ENCODE measurements at regions not wholly inside any gene's neighbourhood (a gene's known extent, or its start where the extent isn't known, plus 50 kb on each side); places are given as distances from the start of the nearest gene placed in this dataset.
"Not testable (repeated sequence)": the region's sequence is repeated elsewhere in the genome, so short reads cannot be mapped to it uniquely, and the experiment has no call there.

DNA sequence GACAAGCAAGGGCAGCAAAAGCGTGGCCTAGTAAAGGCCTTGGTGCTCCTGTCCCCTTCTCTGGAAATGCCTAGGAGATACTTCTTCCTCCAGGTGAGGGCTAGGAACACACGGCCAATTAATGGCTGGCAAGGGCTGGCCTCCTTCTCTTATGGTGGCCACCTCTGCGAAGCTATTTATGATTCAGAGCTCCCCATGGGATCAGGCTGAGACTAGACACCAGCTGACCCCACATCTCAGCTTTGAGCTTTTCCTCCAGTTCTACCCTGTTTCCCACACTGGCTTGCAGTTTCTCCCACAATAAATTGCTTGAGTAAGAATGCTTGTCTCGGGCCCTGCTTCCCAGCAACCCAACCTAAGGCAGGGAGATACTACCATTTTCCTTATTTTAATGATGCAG, 53.7 kb downstream of the CAMK2N1 start:
- no peak for DNase-seq

DNA sequence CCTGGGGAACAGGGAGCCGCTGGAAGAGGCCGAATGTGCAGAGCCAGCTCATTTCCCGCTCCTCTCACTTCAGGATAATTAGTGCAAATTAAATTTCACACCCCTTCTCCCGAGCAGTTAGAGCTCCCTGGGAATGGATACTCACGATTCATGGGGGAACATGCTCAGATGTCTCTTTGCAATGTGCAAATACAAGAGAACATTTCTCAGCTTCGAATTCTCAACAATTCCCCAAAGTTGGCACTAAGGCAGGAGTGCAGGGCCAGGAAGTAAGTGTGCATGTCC, 54.9 kb downstream of the CAMK2N1 start:
- DNase-seq, result no peak

DNA sequence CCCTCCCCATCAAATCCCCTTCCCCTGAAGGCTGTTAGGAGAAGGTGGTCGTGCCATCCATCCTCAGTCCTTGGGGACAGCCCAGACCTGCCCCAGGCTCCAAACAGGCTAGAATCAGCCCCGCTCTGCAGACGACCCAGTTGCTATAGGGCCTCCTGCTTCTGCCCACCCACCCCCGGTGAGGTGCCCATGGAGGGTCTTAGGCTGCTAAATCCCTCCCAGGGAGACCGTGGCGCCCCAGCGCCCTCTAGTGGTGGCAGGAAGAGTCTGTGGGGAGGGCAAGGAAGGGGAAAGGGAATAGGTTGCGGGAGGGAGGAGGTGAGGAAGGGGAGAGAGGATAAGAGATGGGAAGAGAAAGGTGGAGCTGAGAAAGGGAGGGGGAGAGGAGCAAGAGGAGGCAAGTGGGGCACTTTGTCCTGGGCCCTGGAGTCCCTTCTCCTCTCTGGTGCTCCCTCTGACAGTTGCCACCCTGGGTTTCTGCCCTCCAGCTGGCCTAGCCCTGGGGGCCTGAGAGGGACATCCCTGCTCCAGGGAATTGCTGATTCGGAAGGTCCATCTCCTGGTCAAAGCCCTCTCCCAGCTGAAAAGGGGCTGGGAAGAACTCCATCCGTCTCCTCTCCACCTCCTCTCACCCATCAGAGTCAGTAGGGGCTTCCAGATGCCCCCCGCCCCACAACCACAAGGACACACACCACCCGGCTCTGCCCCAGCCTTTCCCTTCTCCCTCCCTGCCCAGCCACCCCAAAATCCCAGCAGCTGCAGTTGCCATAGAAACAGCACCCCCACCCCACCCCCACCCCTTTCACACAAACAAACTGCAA, 55.4 kb downstream of the CAMK2N1 start:
- peak; percentile 27 for DNase-seq

DNA sequence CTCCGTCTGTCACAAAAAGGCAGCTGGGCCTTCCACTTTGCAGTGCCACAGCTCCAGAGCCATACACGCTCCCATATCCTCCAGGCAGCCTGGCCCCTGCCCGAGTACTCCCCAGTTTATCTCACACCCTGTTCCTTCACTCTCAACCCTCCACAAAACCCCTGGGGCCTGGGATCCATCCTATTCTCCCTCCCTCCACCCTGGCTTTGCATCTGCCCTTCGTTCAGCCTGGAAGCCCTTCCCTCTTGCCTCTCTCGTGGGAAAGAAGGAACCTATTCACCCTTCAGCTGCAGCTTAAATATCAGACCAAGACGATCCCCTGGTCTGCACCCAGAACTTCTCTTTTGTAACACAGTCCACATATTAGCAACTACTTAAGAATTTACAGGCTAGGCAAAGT, 56.7 kb downstream of the CAMK2N1 start:
- DNase-seq, result no peak

DNA sequence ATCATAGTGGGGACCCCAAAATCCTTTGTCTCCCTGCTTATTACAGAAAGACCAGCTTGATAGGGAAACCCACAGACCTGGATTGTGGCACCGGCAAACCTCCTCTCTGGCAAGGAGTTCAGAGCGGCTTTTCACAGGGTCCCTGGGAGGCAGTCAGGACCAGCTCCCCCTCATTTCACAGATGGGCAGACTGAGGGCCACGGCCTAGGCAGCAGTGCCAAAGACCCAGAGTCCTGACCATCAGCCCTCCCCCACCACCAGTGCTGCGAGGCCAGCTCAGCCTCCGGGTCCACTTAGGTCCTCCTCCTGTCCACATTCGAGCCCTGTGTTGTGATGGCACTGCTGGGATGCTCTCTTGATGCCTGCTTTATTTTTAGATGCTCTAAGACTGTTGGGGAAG, 57.2 kb downstream of the CAMK2N1 start:
- DNase-seq, result no peak

DNA sequence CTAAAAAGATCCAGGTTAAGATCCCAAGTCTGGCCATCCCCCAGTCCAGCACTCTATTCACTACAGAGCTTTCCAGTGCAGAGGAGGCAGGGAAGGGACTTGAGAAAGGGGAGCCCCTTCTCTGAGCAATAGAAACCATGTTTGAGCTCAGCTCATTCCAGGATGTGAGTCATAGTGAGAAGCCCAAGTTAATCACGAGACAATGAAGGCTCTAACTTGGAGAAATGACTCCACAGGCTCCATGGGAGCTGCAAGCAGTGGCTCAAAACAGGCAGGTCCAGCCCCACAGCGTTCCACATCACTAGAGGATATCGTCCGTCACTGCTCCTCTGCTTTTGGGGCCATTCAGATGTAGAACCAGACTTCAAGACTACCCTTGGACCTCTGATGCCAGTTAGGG, 59.1 kb downstream of the CAMK2N1 start:
- DNase-seq, result peak; percentile 23

DNA sequence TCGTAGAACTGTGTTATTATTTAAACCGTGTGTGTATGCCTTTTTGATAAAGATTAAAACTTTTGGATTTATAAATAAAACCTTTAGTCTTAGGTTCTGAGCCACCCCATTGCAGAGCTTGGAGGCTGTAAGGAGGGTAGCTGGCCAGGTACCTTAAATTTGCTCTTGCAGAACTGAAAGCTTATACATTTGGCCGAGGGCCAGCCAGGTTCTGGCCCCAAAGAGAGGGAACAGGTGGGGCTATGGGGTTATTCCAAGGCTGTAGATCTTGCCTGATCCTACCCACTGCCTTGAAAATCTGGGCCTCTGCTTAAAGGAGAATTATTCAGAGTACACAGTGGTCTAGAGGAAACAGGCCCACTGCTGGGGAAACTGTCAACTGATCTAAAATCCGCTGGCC, 59.6 kb downstream of the CAMK2N1 start:
- no peak for DNase-seq

DNA sequence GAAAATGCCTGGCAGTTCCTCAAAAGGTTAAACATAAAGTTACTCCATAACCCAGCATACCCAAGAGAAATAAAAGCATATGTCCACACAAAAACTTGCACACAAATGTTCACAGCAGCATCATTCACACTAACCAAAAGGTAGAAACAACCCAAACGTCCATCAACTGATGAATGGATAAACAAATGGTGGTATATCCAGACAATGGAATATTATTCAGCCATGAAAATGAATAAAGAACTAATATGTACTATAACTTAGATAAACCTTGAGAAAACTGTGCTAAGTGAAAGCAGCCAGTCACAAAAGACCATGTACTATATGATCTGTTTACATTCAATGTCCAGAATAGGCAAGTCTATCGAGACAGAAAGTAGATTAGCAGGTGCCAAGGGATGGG, 60.4 kb downstream of the CAMK2N1 start:
- no peak for DNase-seq

DNA sequence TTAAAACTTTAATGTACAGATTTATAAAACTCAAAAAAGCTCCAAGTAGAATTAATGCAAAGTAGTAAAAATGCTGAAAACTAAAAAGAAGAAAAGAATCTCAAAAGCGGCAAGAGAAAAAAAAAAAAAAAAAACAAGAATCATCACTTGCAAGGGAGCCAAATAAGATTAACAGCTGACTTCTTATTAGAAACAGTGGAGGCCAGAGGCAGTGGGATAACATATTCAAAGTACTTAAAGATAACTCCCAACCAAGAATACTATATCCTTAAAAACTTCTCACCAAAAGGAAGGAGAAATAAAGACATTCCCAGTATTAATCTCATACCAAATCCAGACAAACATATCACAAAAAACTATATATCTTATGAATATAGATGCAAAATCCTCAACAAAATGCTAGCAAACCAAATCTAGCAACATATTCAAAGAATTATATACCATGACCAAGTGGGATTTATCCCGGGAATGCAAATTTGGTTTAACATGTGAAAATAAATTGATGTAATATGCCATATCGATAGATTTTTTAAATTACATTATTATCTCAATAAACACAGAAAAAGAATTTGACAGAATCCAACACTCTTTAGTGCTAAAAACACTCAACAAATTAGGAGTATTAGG, 62.7 kb downstream of the CAMK2N1 start:
- DNase-seq, result no peak

DNA sequence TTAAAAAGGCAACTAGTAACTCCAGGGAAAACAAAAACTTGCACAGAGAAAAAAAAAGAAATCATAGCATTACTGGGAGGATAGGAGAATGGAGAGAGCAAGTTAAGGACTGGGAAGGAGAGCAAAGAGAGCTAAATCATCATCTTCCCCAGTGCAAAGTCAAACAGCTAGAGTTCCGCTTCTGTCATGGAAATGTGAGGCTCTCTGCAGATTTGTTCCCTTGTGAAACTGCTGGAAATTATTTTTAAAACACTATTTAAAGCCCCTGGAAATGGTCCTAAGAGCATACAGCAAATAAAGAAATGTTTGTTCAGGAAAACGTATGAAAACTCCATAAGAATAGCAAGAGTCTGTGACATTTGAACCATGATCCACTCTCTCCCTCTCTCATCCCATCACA, 64.6 kb downstream of the CAMK2N1 start:
- no peak for DNase-seq

DNA sequence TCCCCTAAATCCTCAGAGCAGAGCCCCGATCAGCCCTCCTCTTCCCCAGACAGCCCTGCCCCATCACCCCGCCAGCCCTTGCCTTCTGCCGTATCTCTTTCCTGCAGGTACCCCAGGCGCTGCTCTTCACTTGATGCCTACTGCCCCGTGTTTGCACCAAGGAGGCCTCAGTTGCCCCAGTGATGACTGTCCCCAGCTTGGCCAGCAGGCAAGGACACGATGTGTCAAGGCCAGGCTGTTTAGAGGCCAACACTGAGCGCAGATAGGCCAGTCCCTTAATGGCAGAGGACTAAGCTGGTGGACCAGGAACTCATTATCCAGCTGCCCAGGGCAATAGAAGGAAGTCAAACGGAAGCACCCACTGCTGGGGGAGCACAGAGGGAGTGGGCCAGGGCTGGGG, 68.4 kb downstream of the CAMK2N1 start:
- no peak for DNase-seq

DNA sequence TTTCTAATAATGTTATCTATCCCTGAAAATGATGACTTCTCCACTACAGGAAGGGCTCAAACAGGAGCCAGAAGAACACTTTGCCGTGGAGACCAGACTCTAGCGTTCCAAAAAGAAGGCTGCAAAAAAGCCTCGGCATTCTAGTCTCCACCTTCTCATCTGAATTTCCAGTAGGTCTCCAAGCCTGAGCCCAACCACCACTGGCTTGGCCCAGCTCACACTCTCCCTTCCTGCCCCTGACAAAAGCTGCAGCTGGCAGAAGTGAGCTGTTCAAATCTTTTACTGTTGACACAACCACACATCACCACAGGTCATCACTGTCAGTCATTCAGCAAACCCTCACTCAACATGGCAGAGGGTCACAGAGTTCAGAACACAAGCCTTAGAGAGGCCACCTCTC, 69.3 kb downstream of the CAMK2N1 start:
- no peak for DNase-seq

DNA sequence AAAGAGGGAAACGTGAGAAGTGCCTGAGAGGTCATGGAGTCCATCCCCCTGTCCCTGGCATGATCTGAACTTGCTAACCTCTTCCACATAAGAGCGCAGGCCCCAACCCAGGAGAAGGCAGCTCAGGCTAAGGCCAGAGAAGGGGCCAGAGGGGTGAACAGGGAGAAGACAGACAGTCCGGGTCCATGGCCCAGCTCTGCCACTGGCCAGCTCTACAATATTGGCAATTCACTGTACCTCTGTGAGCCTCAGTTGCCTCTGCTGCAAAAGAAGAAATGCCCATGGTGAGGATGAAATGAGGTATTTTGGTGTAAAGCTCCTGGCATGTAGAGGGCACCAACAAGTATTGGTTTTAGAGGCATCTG, 72.3 kb downstream of the CAMK2N1 start:
- DNase-seq, result no peak

DNA sequence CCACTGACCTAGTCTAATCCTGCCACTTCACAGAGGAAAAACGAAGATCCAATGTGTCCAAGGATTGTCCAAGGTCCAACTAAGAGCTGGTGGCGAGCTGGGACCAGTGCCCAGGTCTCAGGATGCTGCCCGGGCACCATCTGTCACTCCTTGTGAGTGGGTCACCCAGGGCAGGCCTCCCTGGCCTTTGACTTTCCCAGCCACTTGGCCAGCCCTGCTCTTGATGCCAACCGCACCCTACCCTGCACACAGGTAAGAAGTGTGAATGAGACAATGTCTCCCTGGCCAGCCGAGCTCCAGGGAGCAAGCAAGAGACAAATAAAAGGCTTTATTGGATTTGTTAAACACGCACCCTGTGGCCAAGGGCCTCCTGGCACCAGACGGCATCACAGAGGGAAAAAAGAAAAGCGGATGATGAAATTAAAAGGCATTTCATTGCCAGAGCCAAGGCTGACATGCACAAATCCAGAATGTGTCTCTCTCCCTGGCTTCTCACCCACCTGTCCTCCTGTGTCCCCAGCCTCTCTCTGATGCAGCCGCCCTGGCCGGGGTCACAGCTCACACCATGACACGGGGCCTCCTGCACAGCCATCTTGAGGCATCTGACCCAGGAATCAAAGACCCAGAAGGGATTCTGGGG, 72.8 kb downstream of the CAMK2N1 start:
- no peak for DNase-seq

DNA sequence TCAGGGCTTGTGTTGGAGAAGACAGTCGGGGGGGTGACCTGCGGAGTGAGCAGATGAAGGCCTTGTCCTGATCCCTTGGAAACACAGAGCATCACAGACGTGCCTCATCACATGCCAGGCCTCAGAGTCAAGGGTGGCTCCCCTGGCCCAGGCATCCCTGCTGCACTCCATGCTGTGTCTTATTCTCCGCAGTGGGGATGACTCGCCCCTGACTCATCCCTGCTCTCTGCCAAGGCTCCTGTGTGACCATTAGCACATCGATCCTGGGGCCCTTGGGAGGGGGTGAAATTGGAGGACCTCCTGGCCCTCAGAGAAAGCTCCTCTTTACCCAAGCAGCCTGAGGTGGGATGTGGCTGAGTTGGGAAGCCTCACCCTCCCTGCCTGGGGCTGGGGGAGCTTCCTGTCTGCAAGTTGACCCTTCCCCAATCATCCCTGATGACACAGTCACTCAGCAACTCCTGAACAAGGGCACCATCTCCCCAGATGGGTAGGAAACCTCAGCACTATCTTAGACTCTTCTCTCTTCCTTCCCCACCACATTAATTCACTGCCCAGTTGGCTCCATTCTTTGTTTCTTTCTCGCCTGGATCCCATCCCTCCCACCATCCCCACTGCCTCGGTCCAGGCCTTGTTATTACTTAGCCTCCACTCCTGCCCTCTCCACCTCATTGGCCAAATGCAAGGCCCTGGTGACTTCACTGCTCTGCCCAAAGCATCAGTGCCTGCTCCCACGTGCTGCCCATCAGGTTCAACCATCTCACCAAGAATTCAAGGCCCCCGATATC, 74.6 kb downstream of the CAMK2N1 start:
- peak; percentile 39 for DNase-seq

DNA sequence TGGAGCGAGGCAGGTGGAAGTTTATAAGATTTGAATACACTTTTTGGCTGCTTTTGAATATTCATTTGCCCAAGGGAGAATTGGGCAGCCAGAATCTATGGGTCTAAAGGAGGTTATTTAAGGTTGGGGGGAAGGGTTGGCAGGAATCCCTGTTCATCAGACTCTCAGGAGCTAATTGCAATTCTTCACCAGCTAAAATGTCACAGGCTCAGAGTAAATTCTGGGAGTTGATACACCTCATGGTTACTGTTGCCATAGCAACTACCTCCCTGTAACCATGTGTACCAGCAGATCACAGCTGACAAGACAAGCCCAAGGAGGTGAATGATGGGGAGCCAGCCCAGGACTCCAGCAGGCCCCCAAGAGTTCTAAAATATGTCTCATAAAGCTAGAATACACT, 75.5 kb downstream of the CAMK2N1 start:
- no peak for DNase-seq

DNA sequence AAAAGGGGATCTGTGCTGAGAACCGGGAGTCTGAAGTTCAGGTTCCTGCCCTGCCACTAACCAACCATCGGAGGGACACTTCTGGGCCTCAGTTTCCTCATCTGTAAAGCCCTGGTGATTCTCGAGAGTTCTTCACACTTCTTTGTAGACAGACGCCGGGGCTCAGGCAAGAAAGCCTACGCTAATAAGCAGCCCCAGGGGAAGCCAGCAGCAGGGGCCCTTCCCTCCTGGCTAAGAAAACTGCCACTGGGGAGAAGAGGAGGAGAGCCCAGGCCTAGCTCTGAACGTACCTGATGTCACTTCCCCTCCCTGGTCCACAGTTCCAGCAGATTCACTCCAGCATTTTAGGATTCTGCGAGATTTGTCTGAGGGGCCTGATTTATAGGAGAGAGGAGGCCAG, 76.0 kb downstream of the CAMK2N1 start:
- DNase-seq, result no peak

DNA sequence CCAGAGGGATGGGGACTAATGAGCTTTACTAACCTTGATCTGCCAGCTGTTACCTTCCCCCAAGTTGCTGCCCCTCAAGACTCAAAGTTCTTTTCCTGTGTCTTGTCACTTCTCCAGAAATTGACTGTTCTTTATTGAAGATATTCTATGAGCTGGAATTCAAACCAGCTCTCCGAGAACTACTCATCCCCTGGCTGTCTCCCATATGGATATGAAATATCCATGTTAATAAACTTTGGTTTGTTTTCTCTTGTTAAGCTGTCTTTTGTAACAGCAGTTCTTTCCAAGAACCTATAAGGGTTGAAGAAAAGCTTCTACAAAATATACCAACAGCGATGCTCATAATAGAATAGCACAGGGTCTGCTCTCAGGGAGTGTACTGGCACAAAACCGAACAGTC, 77.0 kb downstream of the CAMK2N1 start:
- DNase-seq, result no peak

DNA sequence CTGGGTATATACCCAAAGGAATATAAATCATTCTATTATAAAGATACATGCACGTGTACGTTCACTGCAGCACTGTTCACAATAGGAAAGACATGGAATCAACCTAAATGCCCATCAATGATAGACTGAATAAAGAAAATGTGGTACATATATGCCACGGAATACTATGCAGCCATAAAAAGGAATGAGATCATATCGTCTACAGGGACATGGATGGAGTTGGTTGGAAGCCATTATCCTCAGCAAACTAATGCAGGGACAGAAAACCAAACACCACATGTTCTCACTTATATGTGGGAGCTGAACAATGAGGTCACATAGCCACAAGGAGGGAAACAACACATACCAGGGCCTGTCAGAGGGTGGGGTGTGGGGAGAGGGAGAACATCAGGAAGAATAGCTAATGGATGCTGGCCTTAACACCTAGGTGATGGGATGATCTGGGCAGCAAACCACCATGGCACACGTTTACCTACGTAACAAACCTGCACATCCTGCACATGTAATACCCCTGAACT, 77.8 kb downstream of the CAMK2N1 start:
- not testable (repeated sequence) for DNase-seq

DNA sequence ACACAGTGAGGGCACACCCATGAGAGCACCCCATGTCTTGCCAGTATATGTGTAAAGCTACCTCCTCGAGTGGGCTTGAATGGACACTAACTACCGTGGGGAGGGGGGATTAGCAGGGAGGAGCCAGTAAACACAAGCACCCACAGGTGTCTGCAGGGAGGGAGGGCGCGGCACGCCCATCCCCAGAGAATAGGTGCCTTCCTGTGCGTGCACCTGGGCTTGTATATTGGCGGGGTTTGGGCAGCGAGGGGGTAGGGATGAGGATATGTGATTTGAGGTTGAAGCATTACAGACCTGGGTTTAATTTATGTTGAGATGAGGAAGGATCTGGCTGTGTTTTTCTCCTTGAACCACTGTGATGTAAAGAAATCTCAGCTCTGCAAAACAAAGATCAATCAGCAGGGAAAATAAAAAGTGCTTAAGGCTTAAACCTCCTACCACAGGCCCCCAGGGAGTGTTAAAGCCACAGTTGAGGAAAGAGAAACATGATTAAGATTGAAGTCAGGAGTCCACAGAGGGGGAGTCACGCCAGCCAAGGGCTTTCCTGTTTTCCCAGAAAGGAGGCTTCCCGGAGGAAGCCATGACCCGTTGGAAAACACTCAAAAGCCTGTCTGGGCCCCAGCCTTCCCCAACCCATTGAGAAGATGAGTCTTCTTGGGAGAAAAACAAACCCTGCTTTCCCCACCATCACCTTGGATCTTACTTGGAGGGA, 80.0 kb downstream of the CAMK2N1 start:
- no peak for DNase-seq

DNA sequence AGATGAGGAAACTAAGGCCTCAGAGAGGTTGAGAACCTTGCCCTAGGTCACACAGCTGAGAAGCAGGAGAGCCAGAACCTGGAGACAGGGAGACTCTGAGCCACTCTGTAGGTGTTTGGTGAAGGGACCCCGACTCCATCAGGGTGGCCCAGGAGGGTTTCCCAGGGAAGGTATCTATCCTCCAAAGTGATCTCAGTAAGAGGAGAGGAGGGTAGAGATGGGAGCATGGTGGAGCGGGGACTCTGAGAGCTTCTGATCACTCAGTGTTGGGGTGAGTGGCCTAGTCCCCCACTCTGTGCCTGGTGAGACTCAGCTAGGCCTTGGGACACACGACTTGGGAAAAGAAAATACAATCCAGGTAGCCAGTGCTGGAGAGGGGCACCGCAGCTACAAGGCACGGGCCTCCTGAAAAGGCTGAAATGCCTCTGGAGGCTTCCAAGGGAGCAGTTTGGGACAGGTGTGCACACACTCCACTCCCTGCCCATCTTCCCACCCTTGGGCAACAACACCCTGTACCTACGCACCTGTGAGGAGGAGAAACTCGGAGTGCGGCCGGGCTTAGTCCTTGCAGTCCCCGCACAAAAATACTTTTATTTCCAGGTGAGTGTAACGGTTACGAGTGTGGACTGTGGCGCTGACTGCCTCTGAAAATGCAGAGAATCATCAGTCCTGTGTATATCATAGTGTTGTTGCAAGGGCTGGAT, 80.8 kb downstream of the CAMK2N1 start:
- no peak for DNase-seq
